ENCODE measurements at regions not wholly inside any gene's neighbourhood (a gene's known extent, or its start where the extent isn't known, plus 50 kb on each side); places are given as distances from the start of the nearest gene placed in this dataset.

- TF ChIP-seq CTCF (IDR thresholded peaks at IDR 0.05) (no peak), POLR2A (IDR thresholded peaks at IDR 0.05) (no peak)
Measured at GRCh38 chr7:52715701-52716100, 319.7 kb upstream of the POM121L12 start.

Data from thyroid gland (tissue), 4 donors.